HAP-1 (cell line): ENCODE measurements at regions not wholly inside any gene's neighbourhood (a gene's known extent, or its start where the extent isn't known, plus 50 kb on each side); places are given as distances from the start of the nearest gene placed in this dataset.

Experiments used
- DNase-seq, 2 experiments: peaks; one replicate each; pipeline ENCODE4 v3.0.0-alpha.2; 2016 to 2020; ENCODE audit warnings: low spot score in 2 of 2
- H3K27me3 ChIP-seq: fragments of 250-450 bp; sonication (Bioruptor Pico); 2 replicates; pipeline ENCODE4 v1.5.1; 2020; ENCODE audit warnings: low read depth, mild to moderate bottlenecking, moderate library complexity
- H3K36me3 ChIP-seq: fragments of 250-450 bp; sonication (Bioruptor Pico); replicated peaks from 2 replicates; pipeline ENCODE4 v1.5.1; 2020; ENCODE audit warnings: mild to moderate bottlenecking
- H3K4me1 ChIP-seq: fragments of 250-450 bp; sonication (Bioruptor Pico); 2 replicates; pipeline ENCODE4 v1.5.1; 2020; ENCODE audit warnings: mild to moderate bottlenecking
- H3K4me3 ChIP-seq: fragments of 250-450 bp; sonication (Bioruptor Pico); 2 replicates; pipeline ENCODE4 v1.5.1; 2020; ENCODE audit warnings: mild to moderate bottlenecking, moderate library complexity
- H3K9me3 ChIP-seq: fragments of 250-450 bp; sonication (Bioruptor Pico); 2 replicates; pipeline ENCODE4 v1.5.1; 2020; ENCODE audit warnings: mild to moderate bottlenecking, moderate library complexity
- in situ Hi-C: fragments of 300-500 bp; cut with MboI; formaldehyde crosslinking; loops from 3 replicates; pipeline ENCODE4 v1.14.3; 2020; ENCODE audit warnings: low sequenced_read_pairs, inconsistent platforms, mixed read lengths

DNA sequence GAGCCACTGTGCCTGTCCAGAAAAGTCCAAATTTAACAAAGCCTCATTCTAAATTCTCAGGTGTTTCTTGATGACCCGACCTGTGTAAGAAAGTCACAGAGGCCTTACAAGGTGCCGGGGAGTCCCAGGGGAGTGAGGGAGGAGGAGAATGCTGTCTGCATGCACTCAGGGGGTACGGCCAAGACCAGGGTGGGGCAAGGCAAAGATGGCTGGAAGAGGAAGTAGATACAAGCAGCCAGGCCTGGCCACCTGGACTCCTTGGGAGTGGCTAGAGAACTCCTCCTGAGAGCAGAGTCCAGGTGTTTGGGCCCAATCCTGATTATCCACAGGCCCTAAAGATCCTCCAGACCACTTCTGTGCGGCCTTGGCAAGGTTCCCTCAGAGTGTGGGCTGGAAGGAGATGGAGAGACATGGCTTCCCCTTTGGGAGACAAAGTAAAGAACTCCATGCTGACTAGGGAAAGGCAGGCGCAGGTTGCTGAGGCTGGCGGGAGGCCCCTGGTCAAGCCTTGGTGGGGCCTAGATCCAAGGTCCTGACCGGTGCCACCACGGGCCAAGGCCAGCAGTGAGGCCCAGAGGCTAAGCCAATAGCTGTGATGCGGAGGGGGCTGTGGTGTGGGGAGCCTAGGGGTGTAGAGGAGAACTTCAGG, 74.7 kb downstream of the COPS8 start:
- no peaks in the 10 kb centered on the region for H3K4me1 ChIP-seq
- in situ Hi-C loops, result no loop called here
- DNase-seq, result no peak
- H3K36me3 ChIP-seq, result no peaks in the 10 kb centered on the region
- no peaks in the 10 kb centered on the region for H3K9me3 ChIP-seq
- H3K27me3 ChIP-seq, result peaks cover 8% of the 10 kb centered on the region
- no peak overlapping the region for H3K4me3 ChIP-seq

DNA sequence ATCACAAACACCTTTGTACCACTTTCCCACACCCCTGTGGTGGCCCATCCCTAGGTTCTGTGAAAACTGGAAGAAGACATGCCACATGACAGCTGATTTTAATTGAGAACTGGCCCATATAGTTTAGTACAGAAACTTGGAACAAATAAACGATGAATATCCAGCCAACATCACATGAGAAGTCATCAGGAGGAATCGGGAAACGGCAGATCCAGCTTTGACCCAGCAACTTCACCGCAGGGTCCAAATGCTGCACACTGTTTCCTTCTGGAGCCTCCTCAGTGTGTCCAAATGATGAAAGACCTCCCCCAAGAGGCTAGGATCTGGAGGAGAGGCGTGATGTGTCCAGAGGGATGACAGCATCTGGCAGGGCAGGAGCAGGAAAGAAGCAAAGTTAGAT, 75.5 kb downstream of the COPS8 start:
- H3K27me3 ChIP-seq, result peaks cover 6% of the 10 kb centered on the region; the same call in 1 of the 2 replicates
- in situ Hi-C loops, result no loop called here
- H3K4me3 ChIP-seq, result no peak overlapping the region
- no peaks in the 10 kb centered on the region for H3K9me3 ChIP-seq
- H3K36me3 ChIP-seq, result no peaks in the 10 kb centered on the region
- no peaks in the 10 kb centered on the region for H3K4me1 ChIP-seq
- DNase-seq, result no peak

DNA sequence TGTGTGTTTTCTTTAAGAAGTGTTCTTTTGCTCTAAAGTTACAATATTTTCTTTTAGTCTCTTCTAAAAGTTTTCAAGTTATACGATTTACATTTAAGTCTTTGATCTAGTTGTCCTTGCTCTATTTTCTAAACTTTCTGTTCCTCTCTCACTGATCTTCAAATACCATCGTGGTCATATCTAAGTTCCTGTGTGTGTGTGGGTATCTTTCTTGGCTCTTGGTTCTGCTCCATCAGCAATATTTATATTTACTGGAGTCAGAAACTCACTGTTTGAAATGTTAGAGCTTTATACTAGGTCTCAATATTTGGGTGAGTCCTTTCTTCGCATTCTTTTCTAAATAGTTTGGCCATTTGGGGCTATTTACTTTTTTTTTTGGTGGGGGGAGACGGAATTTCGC, 77.3 kb downstream of the COPS8 start:
- no peaks in the 10 kb centered on the region for H3K9me3 ChIP-seq
- H3K4me3 ChIP-seq, result no peak overlapping the region
- DNase-seq, result no peak
- H3K4me1 ChIP-seq, result no peaks in the 10 kb centered on the region
- in situ Hi-C loops, result no loop called here
- H3K27me3 ChIP-seq, result 0 out of 2 replicates have a peak, but pooled peaks cover 2% of the 10 kb centered on the region
- H3K36me3 ChIP-seq, result no peaks in the 10 kb centered on the region

DNA sequence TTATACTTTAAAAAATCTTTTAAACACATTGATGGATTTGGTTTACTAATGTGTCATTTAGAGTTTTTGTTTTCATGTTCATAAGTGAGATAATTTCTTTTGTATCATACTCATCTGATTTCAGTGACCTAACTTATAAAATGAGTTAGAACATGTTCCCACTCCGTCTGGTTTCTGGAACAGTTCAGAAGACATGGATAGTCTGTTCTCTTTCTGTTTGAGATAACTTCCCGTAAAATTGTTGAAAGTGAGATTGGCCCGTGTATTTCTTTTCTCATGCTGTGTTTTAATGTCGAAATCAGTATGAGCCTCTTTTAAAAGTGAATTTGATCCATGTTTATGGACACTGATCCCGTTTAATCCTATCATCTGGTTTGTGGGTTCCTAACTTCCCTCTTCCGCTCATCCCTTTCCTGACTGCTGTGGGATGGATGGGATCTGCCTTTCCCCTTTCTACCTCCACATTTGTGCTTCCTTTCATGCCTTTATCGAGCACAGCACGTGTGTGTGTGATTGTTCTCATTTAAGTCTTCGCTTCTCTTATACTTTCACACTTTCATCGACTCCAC, 78.9 kb downstream of the COPS8 start:
- in situ Hi-C loops, result no loop called here
- no peaks in the 10 kb centered on the region for H3K9me3 ChIP-seq
- no peaks in the 10 kb centered on the region for H3K4me1 ChIP-seq
- H3K36me3 ChIP-seq, result no peaks in the 10 kb centered on the region
- H3K4me3 ChIP-seq, result no peak overlapping the region
- DNase-seq, result no peak
- H3K27me3 ChIP-seq, result 0 out of 2 replicates have a peak, but pooled peaks cover 2% of the 10 kb centered on the region

DNA sequence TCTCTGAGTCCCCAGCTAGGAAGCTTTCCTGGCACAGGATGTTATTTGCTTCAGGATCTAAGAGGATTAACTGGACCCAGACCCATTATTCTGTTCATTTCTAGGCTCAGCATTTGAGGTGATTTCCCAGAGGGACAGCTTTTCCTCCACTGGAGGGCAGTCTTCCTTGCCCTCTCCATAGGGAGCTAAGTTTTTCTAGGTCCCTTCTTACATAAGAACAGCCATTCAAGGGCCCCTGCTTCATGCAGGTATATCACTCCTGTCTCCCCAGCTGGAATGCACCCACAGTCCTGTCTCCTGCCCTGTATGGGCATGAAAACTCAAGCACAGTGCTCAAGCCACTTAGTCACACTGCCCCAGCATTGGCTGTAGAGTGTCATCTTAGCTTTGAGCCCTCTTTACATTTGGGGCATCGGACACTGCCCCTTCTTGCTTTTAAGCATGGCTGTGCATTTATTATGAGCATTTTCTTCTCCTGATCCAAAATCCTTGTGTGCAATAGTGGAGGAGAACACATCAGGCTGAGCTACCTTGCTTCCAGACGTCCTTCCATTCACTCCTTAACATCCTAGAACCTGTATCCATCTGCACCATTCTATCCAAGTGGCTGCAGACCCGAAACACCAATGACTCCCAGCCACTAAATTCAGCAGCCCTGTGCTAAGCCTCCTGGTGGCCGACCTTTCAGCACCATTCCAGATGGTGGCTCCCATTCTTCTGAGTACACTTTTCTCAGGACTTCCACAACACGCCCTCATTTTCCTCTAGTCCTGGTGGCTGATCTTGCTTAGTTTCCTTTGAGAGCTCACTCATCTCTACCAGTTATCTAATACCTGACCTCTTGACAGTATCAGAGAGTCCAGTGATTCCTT, 80.0 kb downstream of the COPS8 start:
- DNase-seq, result no peak
- Histone ChIP-seq H3K4me1 (no peaks in the 10 kb centered on the region), H3K36me3 (no peaks in the 10 kb centered on the region), H3K27me3 (0 out of 2 replicates have a peak, but pooled peaks cover 2% of the 10 kb centered on the region), H3K9me3 (no peaks in the 10 kb centered on the region), H3K4me3 (no peak overlapping the region)
- in situ Hi-C loops, result no loop called here

DNA sequence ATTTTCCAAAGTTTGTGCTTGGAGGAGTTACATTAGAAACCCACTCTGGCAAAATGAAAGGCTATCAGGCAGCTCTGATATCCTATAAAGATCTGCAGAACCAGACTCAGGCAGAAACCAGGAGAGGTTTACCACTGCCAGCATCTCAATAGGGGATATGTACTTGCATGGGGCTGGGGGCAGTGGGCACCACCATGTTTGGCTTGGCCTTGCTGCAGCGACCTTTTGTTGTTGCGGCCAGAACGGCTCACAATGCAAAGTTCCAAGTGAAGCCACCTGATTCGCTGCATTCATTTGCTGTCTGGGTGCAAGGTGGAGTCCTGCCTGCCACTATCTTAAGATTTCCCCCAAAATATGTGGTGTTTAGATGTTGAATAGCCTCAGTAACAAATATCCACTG, 81.3 kb downstream of the COPS8 start:
- in situ Hi-C loops, result no loop called here
- Histone ChIP-seq H3K4me3 (no peak overlapping the region), H3K36me3 (no peaks in the 10 kb centered on the region), H3K27me3 (0 out of 2 replicates have a peak, but pooled peaks cover 2% of the 10 kb centered on the region), H3K4me1 (no peaks in the 10 kb centered on the region), H3K9me3 (no peaks in the 10 kb centered on the region)
- no peak for DNase-seq

DNA sequence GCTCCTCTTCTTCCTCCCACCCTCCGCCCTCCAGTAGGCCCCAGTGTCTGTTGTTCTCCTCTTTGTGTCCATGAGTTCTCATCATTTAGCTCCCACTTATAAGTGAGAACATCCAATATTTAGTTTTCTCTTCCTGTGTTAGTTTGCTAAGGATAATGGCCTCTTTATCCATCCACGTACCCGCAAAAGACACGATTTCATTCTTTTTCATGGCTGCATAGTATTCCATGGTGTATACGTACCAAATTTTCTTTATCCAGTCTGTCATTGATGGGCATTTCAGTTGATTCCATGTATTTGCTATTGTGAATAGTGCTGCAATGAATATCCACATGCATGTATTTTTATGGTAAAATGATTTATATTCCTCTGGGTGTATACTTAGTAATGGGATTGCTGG, 82.2 kb downstream of the COPS8 start:
- in situ Hi-C loops, result no loop called here
- no peaks in the 10 kb centered on the region for H3K4me1 ChIP-seq
- no peaks in the 10 kb centered on the region for H3K9me3 ChIP-seq
- no peak for DNase-seq
- no peaks in the 10 kb centered on the region for H3K36me3 ChIP-seq
- 0 out of 2 replicates have a peak, but pooled peaks cover 1% of the 10 kb centered on the region for H3K27me3 ChIP-seq
- no peak overlapping the region for H3K4me3 ChIP-seq

DNA sequence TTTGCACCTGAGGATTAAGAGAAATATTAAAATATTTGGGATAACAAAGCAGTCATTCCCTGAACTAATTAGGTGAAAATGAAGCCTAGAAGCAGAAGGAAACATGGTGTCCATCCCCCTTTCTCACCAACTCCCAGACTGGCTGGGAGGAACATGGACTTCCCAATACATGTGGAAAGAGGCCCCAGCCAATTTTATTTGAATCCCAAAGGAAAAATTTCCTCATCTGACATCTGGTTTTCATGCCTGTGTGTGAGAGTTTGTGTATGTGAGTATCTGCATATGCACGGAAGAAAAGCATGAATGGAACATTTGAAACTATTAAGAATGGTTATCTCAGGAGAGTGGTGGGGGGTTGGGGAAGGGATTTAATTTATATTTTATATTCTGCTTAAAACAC, 84.3 kb downstream of the COPS8 start:
- no peaks in the 10 kb centered on the region for H3K36me3 ChIP-seq
- in situ Hi-C loops, result no loop called here
- no peaks in the 10 kb centered on the region for H3K9me3 ChIP-seq
- H3K27me3 ChIP-seq, result no peaks in the 10 kb centered on the region
- DNase-seq, result no peak
- H3K4me3 ChIP-seq, result no peak overlapping the region
- H3K4me1 ChIP-seq, result no peaks in the 10 kb centered on the region

DNA sequence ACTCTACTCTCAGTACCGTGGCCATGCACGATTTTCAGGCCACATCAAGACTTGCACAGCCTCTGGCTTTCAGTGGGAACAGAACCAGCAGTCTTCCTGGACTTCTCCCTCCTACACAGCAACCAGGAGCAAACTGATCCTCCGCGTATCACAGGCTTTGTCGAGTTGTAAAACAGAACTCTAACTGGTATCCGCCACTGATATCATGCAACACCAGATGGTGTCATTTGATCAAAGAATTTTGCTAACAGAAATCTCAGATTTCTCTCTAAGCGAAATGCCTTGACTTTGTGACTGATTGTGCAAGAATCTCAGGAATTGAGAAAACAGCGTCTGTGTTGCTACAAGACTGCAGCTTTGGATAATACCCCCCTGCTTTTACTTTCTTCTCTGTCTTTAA, 85.7 kb downstream of the COPS8 start:
- Histone ChIP-seq H3K4me3 (no peak overlapping the region), H3K27me3 (no peaks in the 10 kb centered on the region), H3K4me1 (no peaks in the 10 kb centered on the region), H3K36me3 (no peaks in the 10 kb centered on the region), H3K9me3 (no peaks in the 10 kb centered on the region)
- in situ Hi-C loops, result no loop called here
- no peak for DNase-seq

DNA sequence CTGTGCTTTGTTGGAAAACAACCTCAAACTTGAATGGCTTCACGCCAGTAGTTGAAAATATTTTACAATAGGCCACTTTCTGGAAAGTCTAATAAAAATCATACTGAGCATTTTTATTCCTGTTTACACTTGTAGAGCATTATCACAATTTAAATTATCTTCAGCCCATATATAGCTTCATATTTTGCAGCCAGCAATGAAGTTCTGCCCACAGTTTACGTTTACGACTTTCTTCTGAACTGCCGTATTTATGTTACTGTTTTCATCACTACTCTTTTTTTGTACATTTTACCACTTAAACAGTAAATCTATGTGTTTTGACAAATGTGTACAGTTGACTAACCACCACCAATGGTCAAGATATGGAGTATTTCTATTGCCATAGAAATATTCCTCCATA, 86.2 kb downstream of the COPS8 start:
- in situ Hi-C loops, result no loop called here
- Histone ChIP-seq H3K9me3 (no peaks in the 10 kb centered on the region), H3K4me3 (no peak overlapping the region), H3K27me3 (no peaks in the 10 kb centered on the region), H3K4me1 (no peaks in the 10 kb centered on the region), H3K36me3 (no peaks in the 10 kb centered on the region)
- DNase-seq, result no peak

DNA sequence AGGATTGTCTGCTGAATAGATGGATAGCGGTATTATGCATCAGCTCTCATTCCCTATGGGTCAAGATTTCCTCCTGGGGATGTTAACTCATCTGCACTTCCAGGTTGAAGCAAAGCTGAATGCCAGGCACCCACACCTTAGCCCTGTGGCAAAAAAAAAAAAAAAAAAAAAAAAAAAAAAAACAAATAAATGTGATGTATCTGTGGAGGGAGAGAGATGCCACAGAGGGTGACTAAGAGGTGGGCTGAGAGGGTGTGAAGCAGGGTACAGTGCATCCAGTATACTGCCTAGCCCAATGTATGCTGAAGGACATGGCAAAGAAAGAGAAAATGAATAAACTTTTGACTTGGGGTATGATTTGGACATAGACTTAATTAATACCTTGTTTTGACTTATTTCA, 91.4 kb downstream of the COPS8 start:
- no peaks in the 10 kb centered on the region for H3K9me3 ChIP-seq
- H3K4me3 ChIP-seq, result no peak overlapping the region
- no peak for DNase-seq
- H3K27me3 ChIP-seq, result no peaks in the 10 kb centered on the region
- no peaks in the 10 kb centered on the region for H3K36me3 ChIP-seq
- in situ Hi-C loops, result no loop called here
- H3K4me1 ChIP-seq, result no peaks in the 10 kb centered on the region

DNA sequence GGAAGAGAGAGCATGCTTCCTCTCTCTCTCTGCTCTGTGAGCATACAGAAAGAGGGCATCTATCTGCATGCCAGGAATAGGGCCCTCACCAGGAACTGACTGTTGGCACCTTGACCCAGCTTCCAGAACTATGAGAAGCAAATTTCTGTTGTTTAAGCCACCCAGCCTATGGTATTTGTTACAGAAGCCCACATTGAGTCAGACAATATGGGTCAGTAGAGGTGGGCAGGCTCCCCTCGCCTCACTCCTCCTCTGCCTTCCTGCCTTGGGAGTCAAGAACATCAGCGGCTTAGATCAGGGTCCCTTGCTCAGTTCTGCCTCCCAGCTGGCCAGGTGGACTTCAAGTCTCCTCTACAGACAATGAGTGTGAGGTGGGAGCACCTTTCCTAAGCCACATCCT, 92.3 kb downstream of the COPS8 start:
- in situ Hi-C loops, result no loop called here
- Histone ChIP-seq H3K9me3 (no peaks in the 10 kb centered on the region), H3K27me3 (no peaks in the 10 kb centered on the region), H3K4me1 (no peaks in the 10 kb centered on the region), H3K36me3 (no peaks in the 10 kb centered on the region), H3K4me3 (no peak overlapping the region)
- no peak for DNase-seq

DNA sequence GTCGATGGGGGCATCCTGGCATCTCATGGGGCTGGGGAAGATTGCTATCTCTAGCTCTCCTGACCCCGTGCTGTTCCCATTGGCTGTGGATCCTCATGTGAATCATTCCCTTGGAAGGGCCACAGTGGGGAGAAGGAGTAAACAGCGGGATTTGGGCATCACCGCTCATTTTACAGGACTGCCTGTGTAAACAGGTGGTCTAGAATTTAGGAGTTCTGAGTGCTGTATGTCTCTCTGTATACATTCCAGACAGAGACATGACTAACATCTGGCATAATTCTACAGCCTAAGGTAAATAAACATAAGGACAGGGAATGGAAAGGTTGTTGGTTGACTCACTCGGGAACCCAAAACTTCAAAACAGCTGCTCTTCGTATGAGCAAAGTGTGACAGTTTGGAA, 92.7 kb downstream of the COPS8 start:
- H3K9me3 ChIP-seq, result no peaks in the 10 kb centered on the region
- no peak overlapping the region for H3K4me3 ChIP-seq
- DNase-seq, result no peak
- in situ Hi-C loops, result no loop called here
- no peaks in the 10 kb centered on the region for H3K36me3 ChIP-seq
- H3K4me1 ChIP-seq, result no peaks in the 10 kb centered on the region
- H3K27me3 ChIP-seq, result no peaks in the 10 kb centered on the region

DNA sequence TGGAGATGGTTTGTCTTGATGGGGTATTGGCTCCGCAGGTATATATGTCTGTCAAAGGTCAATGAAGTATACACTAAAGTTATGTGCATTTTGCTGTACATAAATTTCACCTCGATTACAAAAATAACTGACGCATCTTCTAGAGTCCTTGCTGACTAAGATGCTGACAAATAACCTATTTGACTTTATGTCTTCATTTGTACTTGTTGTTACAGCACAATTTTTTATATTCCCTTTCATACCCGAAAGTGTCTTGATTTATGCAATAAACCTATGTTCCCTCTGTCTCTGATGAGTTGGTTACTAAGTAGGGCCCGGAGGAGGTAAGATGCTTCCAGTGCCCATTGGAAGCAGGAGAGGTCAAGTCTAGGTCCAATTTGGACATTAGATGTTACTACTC, 93.5 kb downstream of the COPS8 start:
- no peaks in the 10 kb centered on the region for H3K9me3 ChIP-seq
- in situ Hi-C loops, result no loop called here
- no peak for DNase-seq

More for the DNA sequence above, 93.5 kb downstream of the COPS8 start:
- H3K27me3 ChIP-seq, result no peaks in the 10 kb centered on the region
- H3K4me1 ChIP-seq, result no peaks in the 10 kb centered on the region
- no peak overlapping the region for H3K4me3 ChIP-seq
- H3K36me3 ChIP-seq, result no peaks in the 10 kb centered on the region
